Panc1 (cell line): ENCODE measurements at regions not wholly inside any gene's neighbourhood (a gene's known extent, or its start where the extent isn't known, plus 50 kb on each side); places are given as distances from the start of the nearest gene placed in this dataset.
A peak's percentile ranks its signal among the peaks of the same experiment; 100 is the strongest.

ENCODE experiments used
- ATAC-seq: fragments of 200-7000 bp; cut with Tn5 transposase; 2 replicates; pipeline ENCODE4 v1.9.1; 2020; ENCODE audit warnings: mild to moderate bottlenecking, moderate library complexity
- BruUV-seq: library from RNA; stranded (reverse); fragments of 400-500 nt; replicated peaks from 2 replicates; lab custom pipeline; 2021; lab: Mats Ljungman, UMichigan
- CTCF ChIA-PET: fragments of 300-600 bp; sonication (Branson Sonifier 250); formaldehyde crosslinking; loops from one replicate; lab custom pipeline; 2022; ENCODE audit warnings: antibody characterized with exemption; lab: Charles Lee
- POLR2A ChIA-PET: fragments of 300-600 bp; sonication (Branson Sonifier 250); formaldehyde crosslinking; loops from one replicate; lab custom pipeline; 2022; ENCODE audit warnings: antibody characterized with exemption; lab: Charles Lee
- DNase-seq: peaks from one replicate; pipeline ENCODE4 v3.0.0-alpha.2; 2010; ENCODE audit warnings: low read depth, low spot score
- H3K27ac ChIP-seq: 2 replicates; pipeline ENCODE4 v1.5.1; 2011; ENCODE audit warnings: mild to moderate bottlenecking, low read length, inconsistent platforms
- H3K27me3 ChIP-seq: fragments of 200-500 bp; sonication (Bioruptor generic); 2 replicates; pipeline ENCODE4 v1.6.0; 2014; ENCODE audit warnings: low read length, inconsistent platforms; ENCODE audit not compliant: control insufficient read depth, insufficient read depth
- H3K36me3 ChIP-seq: fragments of 200-500 bp; sonication (Bioruptor generic); 2 replicates; pipeline ENCODE4 v1.5.1; 2014; ENCODE audit warnings: inconsistent platforms, mild to moderate bottlenecking, low read length, moderate library complexity; ENCODE audit not compliant: control insufficient read depth, insufficient read depth
- H3K4me1 ChIP-seq: 2 replicates; pipeline ENCODE4 v1.5.1; 2011; ENCODE audit warnings: inconsistent platforms, mild to moderate bottlenecking, low read length, moderate library complexity; ENCODE audit not compliant: control insufficient read depth, insufficient read depth
- H3K4me3 ChIP-seq, 2 experiments: 2 replicates each; pipeline ENCODE4 v1.5.1; 2011 to 2012; ENCODE audit warnings: low read depth in 2 of 2, low read length in 2 of 2, mild to moderate bottlenecking in 2 of 2, inconsistent platforms in 1 of 2, moderate library complexity in 1 of 2
- H3K9me3 ChIP-seq: fragments of 200-500 bp; sonication (Bioruptor generic); 2 replicates; pipeline ENCODE4 v1.5.1; 2014; ENCODE audit warnings: low read depth, mild to moderate bottlenecking, inconsistent platforms, low read length, moderate library complexity; ENCODE audit not compliant: control insufficient read depth, insufficient read depth
- CTCF ChIP-seq: fragments of 450-650 bp; IDR thresholded peaks from 2 replicates; pipeline ENCODE4 v1.5.1; 2017; ENCODE audit warnings: mild to moderate bottlenecking
- POLR2AphosphoS5 ChIP-seq: IDR thresholded peaks from 2 replicates; pipeline ENCODE4 v1.6.1; 2012; ENCODE audit warnings: mild to moderate bottlenecking, low read depth, low read length, moderate library complexity
- SIN3A ChIP-seq: IDR thresholded peaks from 2 replicates; pipeline ENCODE4 v1.6.1; 2012; ENCODE audit warnings: low read depth, mild to moderate bottlenecking, low read length, moderate library complexity, borderline replicate concordance; ENCODE audit not compliant: insufficient read depth
- TCF7L2 ChIP-seq: IDR thresholded peaks from 2 replicates; pipeline ENCODE4 v1.6.1; 2011; ENCODE audit warnings: mild to moderate bottlenecking, low read depth, low read length, inconsistent platforms
- in situ Hi-C: cut with HindIII; loops from 2 replicates; pipeline ENCODE4 v1.10.0; 2016; ENCODE audit warnings: low sequenced_read_pairs, low pct_unique_long_range_greater_than_20kb
- intact Hi-C: fragments of 100-400 bp; cut with micrococcal nuclease; formaldehyde crosslinking; loops from one replicate; pipeline ENCODE4 v1.10.0; 2022; ENCODE audit not compliant: unreplicated experiment
- TF ChIP-seq, protein P1 (sequence below), 2 experiments: IDR thresholded peaks; 2 replicates each; pipeline ENCODE4 v1.6.1; 2011 to 2012; ENCODE audit warnings: low read depth in 2 of 2, control low read depth in 1 of 2, low read length in 1 of 2, mild to moderate bottlenecking in 1 of 2, moderate library complexity in 1 of 2; ENCODE audit not compliant: insufficient read depth in 1 of 2

- TF ChIP-seq CTCF, result no peak
- no peak for TF ChIP-seq SIN3A
- TF ChIP-seq POLR2AphosphoS5, result no peak
- no peak for TF ChIP-seq TCF7L2
- no peak overlapping the region for H3K27ac ChIP-seq
- no peak overlapping the region for H3K4me3 ChIP-seq
- H3K27me3 ChIP-seq, result peaks cover 10% of the 10 kb centered on the region
- no peaks in the 10 kb centered on the region for H3K9me3 ChIP-seq
- in situ Hi-C loops, result no loop called here
- no peak for DNase-seq
- ChIA-PET CTCF (no interaction called here), POLR2A (no interaction called here)
- H3K4me1 ChIP-seq, result no peaks in the 10 kb centered on the region; the same call in 1 of the 2 replicates
- H3K36me3 ChIP-seq, result no peaks in the 10 kb centered on the region
- no peak for ATAC-seq
- BruUV-seq, result no TSS peak
- intact Hi-C loops, result no loop called here
These were observed 223.7 kb downstream of the SLC4A3 start for GRCh38 chr2:219851169-219851568.

GRCh38 chr2:219851801-219852481 lies 224.5 kb downstream of the SLC4A3 start:
- in situ Hi-C loops, result no loop called here
- no TSS peak for BruUV-seq
- ChIA-PET CTCF (no interaction called here), POLR2A (no interaction called here)
- Histone ChIP-seq H3K36me3 (no peaks in the 10 kb centered on the region), H3K27me3 (peaks cover 10% of the 10 kb centered on the region), H3K9me3 (no peaks in the 10 kb centered on the region), H3K4me1 (no peaks in the 10 kb centered on the region; the same call in 1 of the 2 replicates), H3K27ac (no peak overlapping the region), H3K4me3 (peak overlapping the region; percentile 17 to 32)
- TF ChIP-seq TCF7L2, result no peak
- TF ChIP-seq SIN3A, result no peak
- TF ChIP-seq CTCF, result no peak
- TF ChIP-seq, protein P1, sequence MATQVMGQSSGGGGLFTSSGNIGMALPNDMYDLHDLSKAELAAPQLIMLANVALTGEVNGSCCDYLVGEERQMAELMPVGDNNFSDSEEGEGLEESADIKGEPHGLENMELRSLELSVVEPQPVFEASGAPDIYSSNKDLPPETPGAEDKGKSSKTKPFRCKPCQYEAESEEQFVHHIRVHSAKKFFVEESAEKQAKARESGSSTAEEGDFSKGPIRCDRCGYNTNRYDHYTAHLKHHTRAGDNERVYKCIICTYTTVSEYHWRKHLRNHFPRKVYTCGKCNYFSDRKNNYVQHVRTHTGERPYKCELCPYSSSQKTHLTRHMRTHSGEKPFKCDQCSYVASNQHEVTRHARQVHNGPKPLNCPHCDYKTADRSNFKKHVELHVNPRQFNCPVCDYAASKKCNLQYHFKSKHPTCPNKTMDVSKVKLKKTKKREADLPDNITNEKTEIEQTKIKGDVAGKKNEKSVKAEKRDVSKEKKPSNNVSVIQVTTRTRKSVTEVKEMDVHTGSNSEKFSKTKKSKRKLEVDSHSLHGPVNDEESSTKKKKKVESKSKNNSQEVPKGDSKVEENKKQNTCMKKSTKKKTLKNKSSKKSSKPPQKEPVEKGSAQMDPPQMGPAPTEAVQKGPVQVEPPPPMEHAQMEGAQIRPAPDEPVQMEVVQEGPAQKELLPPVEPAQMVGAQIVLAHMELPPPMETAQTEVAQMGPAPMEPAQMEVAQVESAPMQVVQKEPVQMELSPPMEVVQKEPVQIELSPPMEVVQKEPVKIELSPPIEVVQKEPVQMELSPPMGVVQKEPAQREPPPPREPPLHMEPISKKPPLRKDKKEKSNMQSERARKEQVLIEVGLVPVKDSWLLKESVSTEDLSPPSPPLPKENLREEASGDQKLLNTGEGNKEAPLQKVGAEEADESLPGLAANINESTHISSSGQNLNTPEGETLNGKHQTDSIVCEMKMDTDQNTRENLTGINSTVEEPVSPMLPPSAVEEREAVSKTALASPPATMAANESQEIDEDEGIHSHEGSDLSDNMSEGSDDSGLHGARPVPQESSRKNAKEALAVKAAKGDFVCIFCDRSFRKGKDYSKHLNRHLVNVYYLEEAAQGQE (IDR thresholded peaks at IDR 0.05; ENCODE audit: insufficient read depth in 1 of 2, low read depth in 2 of 2, low read length in 1 of 2), result no peak
- no peak for TF ChIP-seq POLR2AphosphoS5
- no peak for DNase-seq
- intact Hi-C loops, result no loop called here
- ATAC-seq, result peak; percentile 62
